Endothelial cell of umbilical vein (primary cell): ENCODE measurements at regions not wholly inside any gene's neighbourhood (a gene's known extent, or its start where the extent isn't known, plus 50 kb on each side); places are given as distances from the start of the nearest gene placed in this dataset.

Experiments used
- BruUV-seq: library from RNA; stranded (reverse); fragments of 400-500 nt; replicated peaks from 2 replicates; lab custom pipeline; 2021; lab: Mats Ljungman, UMichigan
- CTCF ChIA-PET: fragments of 300-600, 350-600 bp; sonication (Branson Sonifier 250); formaldehyde crosslinking; loops from one replicate; lab custom pipeline; 2021; ENCODE audit warnings: antibody characterized with exemption, inconsistent platforms; lab: Charles Lee
- POLR2A ChIA-PET: fragments of 300-600, 350-600 bp; sonication (Branson Sonifier 250); formaldehyde crosslinking; loops from one replicate; lab custom pipeline; 2021; ENCODE audit warnings: antibody characterized with exemption, inconsistent platforms; lab: Charles Lee
- DNase-seq: peaks from one replicate; pipeline ENCODE4 v3.0.0-alpha.2; 2011; ENCODE audit warnings: low read depth, low spot score
- FAIRE-seq: peaks from 2 replicates; lab custom pipeline; 2011; peaks lifted over from hg19 to GRCh38; lab: Jason Lieb, UNC
- H2AFZ ChIP-seq: 2 replicates; pipeline ENCODE4 v1.6.0; 2012; ENCODE audit warnings: low read depth, low read length, control low read depth, inconsistent platforms
- H3K27ac ChIP-seq: 2 replicates; pipeline ENCODE4 v1.5.1; 2011; ENCODE audit warnings: low read depth, mild to moderate bottlenecking, control low read depth, low read length, moderate library complexity; ENCODE audit not compliant: insufficient read depth
- H3K27me3 ChIP-seq, 2 experiments: 2 replicates each; pipeline versions ENCODE4 v1.6.0 to v1.6.1; 2011; ENCODE audit warnings: low read length in 2 of 2, mixed read lengths in 1 of 2; ENCODE audit not compliant: control insufficient read depth in 2 of 2, insufficient read depth in 2 of 2
- H3K36me3 ChIP-seq, 2 experiments: 2 replicates in 1 of 2; 3 replicates in 1 of 2; pipeline ENCODE4 v1.5.1; 2011; ENCODE audit warnings: low read length in 2 of 2, mild to moderate bottlenecking in 1 of 2, moderate library complexity in 1 of 2; ENCODE audit not compliant: control insufficient read depth in 2 of 2, insufficient read depth in 2 of 2; ENCODE audit errors: extremely low read depth in 1 of 2
- H3K4me1 ChIP-seq: 3 replicates; pipeline ENCODE4 v1.5.1; 2011; ENCODE audit warnings: mild to moderate bottlenecking, low read length; ENCODE audit not compliant: control insufficient read depth, insufficient read depth; ENCODE audit errors: extremely low read depth
- H3K4me2 ChIP-seq: 2 replicates; pipeline ENCODE4 v1.6.1; 2011; ENCODE audit warnings: low read length, control low read depth, mixed read lengths; ENCODE audit not compliant: insufficient read depth
- H3K4me3 ChIP-seq, 3 experiments: fragments of 200-600 bp in 1 of 3; sonication (generic), shearing (Covaris generic) in 1 of 3; replicated peaks in 1 of 3; 2 replicates each; pipeline ENCODE4 v1.5.1; 2011 to 2016; ENCODE audit warnings: control low read depth in 3 of 3, low read length in 3 of 3, mild to moderate bottlenecking in 2 of 3, inconsistent platforms in 1 of 3, low read depth in 1 of 3, moderate library complexity in 1 of 3; ENCODE audit not compliant: insufficient read depth in 1 of 3
- H3K79me2 ChIP-seq: 2 replicates; pipeline ENCODE4 v1.6.0; 2012; ENCODE audit warnings: low read length, inconsistent platforms; ENCODE audit not compliant: control insufficient read depth, insufficient read depth
- H3K9ac ChIP-seq: replicated peaks from 2 replicates; pipeline ENCODE3; 2011; ENCODE audit warnings: low read length, control low read depth; ENCODE audit not compliant: insufficient read depth; ENCODE audit errors: extremely low read depth
- H3K9me1 ChIP-seq: replicated peaks from 3 replicates; pipeline ENCODE4 v1.6.0; 2011; ENCODE audit warnings: mild to moderate bottlenecking, low read length; ENCODE audit not compliant: control insufficient read depth, insufficient read depth; ENCODE audit errors: extremely low read depth
- H3K9me3 ChIP-seq: replicated peaks from 2 replicates; pipeline ENCODE4 v1.5.1; 2012; ENCODE audit warnings: low read length, inconsistent platforms; ENCODE audit not compliant: control insufficient read depth, insufficient read depth
- H4K20me1 ChIP-seq: replicated peaks from 2 replicates; pipeline ENCODE3; 2011; ENCODE audit warnings: mild to moderate bottlenecking, low read length; ENCODE audit not compliant: control insufficient read depth, insufficient read depth; ENCODE audit errors: extremely low read depth
- EZH2 ChIP-seq: IDR thresholded peaks from 2 replicates; pipeline ENCODE4 v1.6.1; 2012; ENCODE audit warnings: borderline replicate concordance, low read depth, mild to moderate bottlenecking, moderate library complexity, low read length, inconsistent platforms; ENCODE audit not compliant: severe bottlenecking
- FOS ChIP-seq: IDR thresholded peaks from 2 replicates; pipeline ENCODE4 v1.6.1; 2011; ENCODE audit warnings: mild to moderate bottlenecking, low read length, moderate library complexity, borderline replicate concordance; ENCODE audit not compliant: insufficient read depth
- GATA2 ChIP-seq: IDR thresholded peaks from 2 replicates; pipeline ENCODE4 v1.7.0; 2011; ENCODE audit warnings: low read depth, mild to moderate bottlenecking, moderate library complexity, mixed read lengths, low read length; ENCODE audit not compliant: insufficient read length, insufficient read depth
- JUN ChIP-seq: IDR thresholded peaks from 2 replicates; pipeline ENCODE4 v1.6.1; 2011; ENCODE audit warnings: borderline replicate concordance, low read depth; ENCODE audit not compliant: insufficient read length, insufficient read depth
- MAX ChIP-seq: IDR thresholded peaks from 2 replicates; pipeline ENCODE4 v1.6.1; 2011; ENCODE audit not compliant: insufficient read depth, insufficient read length
- MYC ChIP-seq: IDR thresholded peaks from one replicate; pipeline ENCODE4 v1.6.1; 2011; ENCODE audit warnings: mild to moderate bottlenecking, low read depth, low read length
- POLR2A ChIP-seq: IDR thresholded peaks from 2 replicates; pipeline ENCODE4 v1.6.1; 2012; ENCODE audit warnings: low read depth, mild to moderate bottlenecking, control low read depth, low read length
- POLR2AphosphoS5 ChIP-seq: IDR thresholded peaks from 2 replicates; pipeline ENCODE4 v1.6.1; 2012; ENCODE audit warnings: low read depth, mild to moderate bottlenecking, control low read depth, low read length, moderate library complexity; ENCODE audit not compliant: insufficient read depth
- dilution Hi-C: fragments of 300-500 bp; cut with MboI; formaldehyde crosslinking; loops from one replicate; pipeline ENCODE4 v1.15.0; 2019; ENCODE audit warnings: low sequenced_read_pairs; ENCODE audit not compliant: extremely low pct_ligation_motif_present
- intact Hi-C: fragments of 100-400 bp; cut with micrococcal nuclease; formaldehyde crosslinking; loops from one replicate; pipeline ENCODE4 v1.10.0; 2022
- TF ChIP-seq, protein P1 (sequence below), 2 donors: IDR thresholded peaks; 1 replicate in 1 of 2; 2 replicates in 1 of 2; pipeline ENCODE4 v1.5.1; 2011; ENCODE audit warnings: low read length in 2 of 2, mild to moderate bottlenecking in 2 of 2, moderate library complexity in 2 of 2, control low read depth in 1 of 2, inconsistent platforms in 1 of 2, low read depth in 1 of 2; ENCODE audit not compliant: insufficient read depth in 1 of 2; ENCODE audit errors: extremely low read depth in 1 of 2

- H2AFZ ChIP-seq: no peak overlapping the region
- DNase-seq (peak; percentile 94), FAIRE-seq (peak; percentile 90)
- no peaks in the 10 kb centered on the region for H3K27me3 ChIP-seq
- peak overlapping the region; percentile 5 for H3K9ac ChIP-seq
- no peaks in the 10 kb centered on the region for H3K36me3 ChIP-seq
- no peaks in the 10 kb centered on the region for H3K9me1 ChIP-seq
- H3K9me3 ChIP-seq: no peaks in the 10 kb centered on the region
- no peaks in the 10 kb centered on the region for H4K20me1 ChIP-seq
- H3K79me2 ChIP-seq: no peaks in the 10 kb centered on the region
- no peak for TF ChIP-seq POLR2A
- TF ChIP-seq JUN: peak; percentile 88
- TF ChIP-seq FOS: peak; percentile 86
- peak overlapping the region; percentile 43 for H3K4me2 ChIP-seq
- no TSS peak for BruUV-seq
- intact Hi-C loops (loop anchor here (1.0 to 5.0 kb wide), 5 partner anchors 24 to 441 kb away; no protein-coding TSS in a partner anchor), dilution Hi-C loops (no loop called here)
- no peaks in the 10 kb centered on the region for H3K4me1 ChIP-seq
- peak overlapping the region; percentile 58 for H3K27ac ChIP-seq
- ChIA-PET CTCF (interaction anchor here (0.8 to 1.8 kb wide), 7 partner anchors 10 to 779 kb away, joined by 3 to 12 read pairs (median 3); no protein-coding TSS in a partner anchor), POLR2A (interaction anchor here (0.6 kb wide), 1 partner anchor 711 kb away, joined by 3 read pairs; no protein-coding TSS in a partner anchor)
- no peak overlapping the region for H3K4me3 ChIP-seq
Observed at GRCh38 chr7:46321556-46322205, 400.6 kb upstream of the IGFBP3 start.

GRCh38 chr7:46320956-46321355, 399.9 kb upstream of the IGFBP3 start:
- Histone ChIP-seq H3K4me1 (no peaks in the 10 kb centered on the region), H3K36me3 (no peaks in the 10 kb centered on the region), H2AFZ (no peak overlapping the region), H3K9me3 (no peaks in the 10 kb centered on the region), H3K27ac (peak overlapping the region; percentile 58), H3K9ac (no peak overlapping the region), H3K9me1 (no peaks in the 10 kb centered on the region), H3K4me2 (no peak overlapping the region), H4K20me1 (no peaks in the 10 kb centered on the region), H3K4me3 (no peak overlapping the region), H3K27me3 (no peaks in the 10 kb centered on the region), H3K79me2 (no peaks in the 10 kb centered on the region)
- FAIRE-seq (no peak), DNase-seq (no peak)
- dilution Hi-C loops: no loop called here
- BruUV-seq: no TSS peak
- TF ChIP-seq EZH2 (no peak), GATA2 (no peak), POLR2AphosphoS5 (no peak), MYC (no peak), POLR2A (no peak), MAX (no peak), JUN (no peak), FOS (no peak)
- TF ChIP-seq, protein P1, sequence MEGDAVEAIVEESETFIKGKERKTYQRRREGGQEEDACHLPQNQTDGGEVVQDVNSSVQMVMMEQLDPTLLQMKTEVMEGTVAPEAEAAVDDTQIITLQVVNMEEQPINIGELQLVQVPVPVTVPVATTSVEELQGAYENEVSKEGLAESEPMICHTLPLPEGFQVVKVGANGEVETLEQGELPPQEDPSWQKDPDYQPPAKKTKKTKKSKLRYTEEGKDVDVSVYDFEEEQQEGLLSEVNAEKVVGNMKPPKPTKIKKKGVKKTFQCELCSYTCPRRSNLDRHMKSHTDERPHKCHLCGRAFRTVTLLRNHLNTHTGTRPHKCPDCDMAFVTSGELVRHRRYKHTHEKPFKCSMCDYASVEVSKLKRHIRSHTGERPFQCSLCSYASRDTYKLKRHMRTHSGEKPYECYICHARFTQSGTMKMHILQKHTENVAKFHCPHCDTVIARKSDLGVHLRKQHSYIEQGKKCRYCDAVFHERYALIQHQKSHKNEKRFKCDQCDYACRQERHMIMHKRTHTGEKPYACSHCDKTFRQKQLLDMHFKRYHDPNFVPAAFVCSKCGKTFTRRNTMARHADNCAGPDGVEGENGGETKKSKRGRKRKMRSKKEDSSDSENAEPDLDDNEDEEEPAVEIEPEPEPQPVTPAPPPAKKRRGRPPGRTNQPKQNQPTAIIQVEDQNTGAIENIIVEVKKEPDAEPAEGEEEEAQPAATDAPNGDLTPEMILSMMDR (IDR thresholded peaks at IDR 0.05; ENCODE audit: extremely low read depth in 1 of 2, insufficient read depth in 1 of 2, low read depth in 1 of 2, low read length in 2 of 2): no peak
- POLR2A ChIA-PET: interaction anchor here (0.6 kb wide), 1 partner anchor 712 kb away, joined by 3 read pairs; no protein-coding TSS in a partner anchor
- CTCF ChIA-PET: interaction anchor here (0.8 to 1.8 kb wide), 5 partner anchors 9 to 780 kb away, joined by 3 to 12 read pairs (median 4); no protein-coding TSS in a partner anchor
- intact Hi-C loops: loop anchor here (1.0 to 5.0 kb wide), 5 partner anchors 24 to 441 kb away; no protein-coding TSS in a partner anchor
